ENCODE measurements at regions not wholly inside any gene's neighbourhood (a gene's known extent, or its start where the extent isn't known, plus 50 kb on each side); places are given as distances from the start of the nearest gene placed in this dataset.
A peak's percentile ranks its signal among the peaks of the same experiment; 100 is the strongest.

GRCh38 chr16:85984231-85984880 is 85.4 kb downstream of the IRF8 start:
- intact Hi-C loops (cut with micrococcal nuclease; ENCODE audit: unreplicated experiment), result no loop called here
- H3K4me1 Mint-ChIP-seq (ENCODE audit: low read depth, unreplicated experiment), result peaks cover 24% of the 10 kb centered on the region
- H3K4me3 Mint-ChIP-seq (ENCODE audit: unreplicated experiment), result no peak overlapping the region
- H3K27me3 Mint-ChIP-seq (ENCODE audit: insufficient read depth, unreplicated experiment), result no peaks in the 10 kb centered on the region
- H3K27me3 ChIP-seq (replicated peaks; ENCODE audit: control insufficient read depth, insufficient read depth, low read length), result no peaks in the 10 kb centered on the region
- H3K4me3 ChIP-seq (ENCODE audit: low read depth, low read length), result no peak overlapping the region
- H3K36me3 Mint-ChIP-seq (ENCODE audit: insufficient read depth, unreplicated experiment), result no peaks in the 10 kb centered on the region
- peak overlapping the region; percentile 37 for H3K27ac Mint-ChIP-seq (ENCODE audit: unreplicated experiment)
- no peaks in the 10 kb centered on the region for H3K36me3 ChIP-seq (ENCODE audit: control insufficient read depth, insufficient read depth, low read length)
- H3K9me3 Mint-ChIP-seq (ENCODE audit: unreplicated experiment), result no peaks in the 10 kb centered on the region
- POLR2A ChIA-PET, result interaction anchor here (0.8 to 1.2 kb wide), 2 partner anchors 9 to 10 kb away, joined by 3 read pairs; no protein-coding TSS in a partner anchor
- TF ChIP-seq CTCF (IDR thresholded peaks at IDR 0.05; ENCODE audit: insufficient read depth in 1 of 2, low read depth in 1 of 2, low read length in 1 of 2, severe bottlenecking in 1 of 2, unreplicated experiment in 1 of 2), result no peak
- DNase-seq, result peak in 1 of 2 experiments; percentile 31
- no peaks in the 10 kb centered on the region for H3K9me3 ChIP-seq
- BruUV-seq (replicated peaks), result no TSS peak
- H3K4me1 ChIP-seq, result peaks cover 29% of the 10 kb centered on the region
- CTCF ChIA-PET, result interaction anchor here (13.4 kb wide), 1 partner anchor 164 kb away, joined by 147 read pairs; no protein-coding TSS in a partner anchor

- H3K27me3 Mint-ChIP-seq (ENCODE audit: insufficient read depth, unreplicated experiment), result no peaks in the 10 kb centered on the region
- peaks cover 29% of the 10 kb centered on the region for H3K4me1 ChIP-seq
- CTCF ChIA-PET, result interaction anchor here (13.4 kb wide), 1 partner anchor 165 kb away, joined by 147 read pairs; no protein-coding TSS in a partner anchor
- no peak for DNase-seq
- no peaks in the 10 kb centered on the region for H3K36me3 Mint-ChIP-seq (ENCODE audit: insufficient read depth, unreplicated experiment)
- BruUV-seq (replicated peaks), result no TSS peak
- no peaks in the 10 kb centered on the region for H3K27me3 ChIP-seq (replicated peaks; ENCODE audit: control insufficient read depth, insufficient read depth, low read length)
- intact Hi-C loops (cut with micrococcal nuclease; ENCODE audit: unreplicated experiment), result no loop called here
- peak overlapping the region; percentile 37 for H3K27ac Mint-ChIP-seq (ENCODE audit: unreplicated experiment)
- H3K9me3 Mint-ChIP-seq (ENCODE audit: unreplicated experiment), result no peaks in the 10 kb centered on the region
- POLR2A ChIA-PET, result interaction anchor here (1.2 kb wide), 1 partner anchor 9 kb away, joined by 3 read pairs; no protein-coding TSS in a partner anchor
- no peaks in the 10 kb centered on the region for H3K36me3 ChIP-seq (ENCODE audit: control insufficient read depth, insufficient read depth, low read length)
- H3K4me3 ChIP-seq (ENCODE audit: low read depth, low read length), result no peak overlapping the region
- H3K4me1 Mint-ChIP-seq (ENCODE audit: low read depth, unreplicated experiment), result peaks cover 24% of the 10 kb centered on the region
- no peak for TF ChIP-seq CTCF (IDR thresholded peaks at IDR 0.05; ENCODE audit: insufficient read depth in 1 of 2, low read depth in 1 of 2, low read length in 1 of 2, severe bottlenecking in 1 of 2, unreplicated experiment in 1 of 2)
- H3K4me3 Mint-ChIP-seq (ENCODE audit: unreplicated experiment), result no peak overlapping the region
- H3K9me3 ChIP-seq, result no peaks in the 10 kb centered on the region
These were observed 86.0 kb downstream of the IRF8 start for GRCh38 chr16:85984947-85985451.

- POLR2A ChIA-PET, result interaction anchor here (1.0 kb wide), 1 partner anchor 13 kb away, joined by 3 read pairs; no protein-coding TSS in a partner anchor
- no peak overlapping the region for H3K4me3 ChIP-seq (ENCODE audit: low read depth, low read length)
- peaks cover 24% of the 10 kb centered on the region for H3K4me1 Mint-ChIP-seq (ENCODE audit: low read depth, unreplicated experiment)
- no peaks in the 10 kb centered on the region for H3K36me3 Mint-ChIP-seq (ENCODE audit: insufficient read depth, unreplicated experiment)
- no peak overlapping the region for H3K4me3 Mint-ChIP-seq (ENCODE audit: unreplicated experiment)
- H3K9me3 ChIP-seq, result no peaks in the 10 kb centered on the region
- CTCF ChIA-PET, result interaction anchor here (0.6 to 13.4 kb wide), 15 partner anchors 12 to 472 kb away, joined by 3 to 147 read pairs (median 3); partner anchors contain the start of gene IRF8
- H3K36me3 ChIP-seq (ENCODE audit: control insufficient read depth, insufficient read depth, low read length), result no peaks in the 10 kb centered on the region
- no TSS peak for BruUV-seq (replicated peaks)
- H3K27me3 Mint-ChIP-seq (ENCODE audit: insufficient read depth, unreplicated experiment), result no peaks in the 10 kb centered on the region
- no peaks in the 10 kb centered on the region for H3K27me3 ChIP-seq (replicated peaks; ENCODE audit: control insufficient read depth, insufficient read depth, low read length)
- no peaks in the 10 kb centered on the region for H3K9me3 Mint-ChIP-seq (ENCODE audit: unreplicated experiment)
- intact Hi-C loops (cut with micrococcal nuclease; ENCODE audit: unreplicated experiment), result loop anchor here (1.0 to 2.0 kb wide), 3 partner anchors 88 to 166 kb away; partner anchors contain the start of gene IRF8
- DNase-seq, result peak; percentile 52 to 56
- peak; percentile 47 to 87 for TF ChIP-seq CTCF (IDR thresholded peaks at IDR 0.05; ENCODE audit: insufficient read depth in 1 of 2, low read depth in 1 of 2, low read length in 1 of 2, severe bottlenecking in 1 of 2, unreplicated experiment in 1 of 2)
- H3K4me1 ChIP-seq, result peaks cover 29% of the 10 kb centered on the region
- no peak overlapping the region for H3K27ac Mint-ChIP-seq (ENCODE audit: unreplicated experiment)
These were observed 88.2 kb downstream of the IRF8 start for GRCh38 chr16:85986931-85987749.
